ENCODE measurements at regions not wholly inside any gene's neighbourhood (a gene's known extent, or its start where the extent isn't known, plus 50 kb on each side); places are given as distances from the start of the nearest gene placed in this dataset.

GRCh38 chr13:76522083-76522755, 364.0 kb downstream of the KCTD12 start:
- Mint-ChIP-seq H3K4me1 (no peaks in the 10 kb centered on the region), H3K27me3 (peaks cover 4% of the 10 kb centered on the region), H3K36me3 (ENCODE audit: low read depth) (no peaks in the 10 kb centered on the region), H3K9me3 (peaks cover 2% of the 10 kb centered on the region), H3K27ac (no peak overlapping the region), H3K4me3 (no peak overlapping the region)
- no peak for ATAC-seq (ENCODE audit: low read depth)
- ChIA-PET CTCF (no interaction called here), POLR2A (no interaction called here)
- TF ChIP-seq CTCF (IDR thresholded peaks at IDR 0.05) = no peak
- intact Hi-C loops (cut with micrococcal nuclease) = no loop called here
- no peak for DNase-seq

DNA sequence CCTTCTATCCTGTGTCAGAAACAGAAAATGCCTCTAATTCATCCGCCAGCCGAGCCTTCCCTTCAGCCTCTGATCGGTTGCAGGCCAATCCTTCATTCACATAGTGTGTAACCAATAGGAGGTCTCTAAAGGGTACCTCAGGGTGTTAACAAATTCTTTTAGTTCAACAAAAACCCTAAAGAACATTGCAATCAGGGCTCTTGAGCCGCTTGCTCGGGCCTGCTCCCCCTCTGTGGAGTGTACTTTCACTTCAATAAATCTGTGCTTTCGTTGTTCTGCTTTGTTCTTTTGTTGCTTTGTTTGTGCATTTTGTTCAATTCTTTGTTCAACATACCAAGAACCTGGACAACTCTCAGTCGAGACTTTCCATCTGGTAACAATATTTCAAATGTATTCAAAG, 366.5 kb downstream of the KCTD12 start:
- DNase-seq = no peak
- no peak for TF ChIP-seq CTCF (IDR thresholded peaks at IDR 0.05)
- intact Hi-C loops (cut with micrococcal nuclease) = no loop called here
- ChIA-PET POLR2A (no interaction called here), CTCF (no interaction called here)
- Mint-ChIP-seq H3K4me1 (no peaks in the 10 kb centered on the region), H3K36me3 (ENCODE audit: low read depth) (no peaks in the 10 kb centered on the region), H3K4me3 (no peak overlapping the region), H3K27me3 (peaks cover 4% of the 10 kb centered on the region), H3K9me3 (peaks cover 2% of the 10 kb centered on the region), H3K27ac (no peak overlapping the region)
- no peak for ATAC-seq (ENCODE audit: low read depth)

DNA sequence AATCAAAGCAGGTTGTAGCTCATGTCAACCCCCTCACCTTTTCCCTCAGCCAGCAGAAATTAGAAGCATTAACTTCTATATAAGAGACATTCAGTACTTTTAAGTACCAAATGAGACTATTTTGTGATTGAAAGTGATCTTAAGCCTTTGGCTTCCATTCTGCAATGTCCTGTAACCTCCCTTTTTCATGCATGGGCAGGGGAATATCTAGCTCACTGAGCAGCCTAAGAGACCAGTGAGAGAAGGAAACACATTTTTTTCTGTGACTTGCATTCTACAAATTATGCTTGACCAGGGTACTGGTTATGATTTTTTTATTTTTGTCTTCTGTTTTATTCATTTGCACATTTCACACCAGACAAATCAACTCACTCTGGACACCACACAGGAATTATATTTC, 369.6 kb downstream of the KCTD12 start:
- Mint-ChIP-seq H3K36me3 (ENCODE audit: low read depth) (no peaks in the 10 kb centered on the region), H3K4me3 (no peak overlapping the region), H3K27me3 (peaks cover 4% of the 10 kb centered on the region), H3K9me3 (peaks cover 2% of the 10 kb centered on the region), H3K4me1 (no peaks in the 10 kb centered on the region), H3K27ac (no peak overlapping the region)
- ATAC-seq (ENCODE audit: low read depth) = no peak
- ChIA-PET CTCF (no interaction called here), POLR2A (no interaction called here)
- no peak for TF ChIP-seq CTCF (IDR thresholded peaks at IDR 0.05)
- intact Hi-C loops (cut with micrococcal nuclease) = no loop called here
- DNase-seq = no peak

- H3K27me3 Mint-ChIP-seq = peaks cover 4% of the 10 kb centered on the region
- H3K27ac Mint-ChIP-seq = no peak overlapping the region
- no peak for ATAC-seq (ENCODE audit: low read depth)
- ChIA-PET POLR2A (no interaction called here), CTCF (no interaction called here)
- no peaks in the 10 kb centered on the region for H3K4me1 Mint-ChIP-seq
- intact Hi-C loops (cut with micrococcal nuclease) = no loop called here
- DNase-seq = no peak
- no peaks in the 10 kb centered on the region for H3K36me3 Mint-ChIP-seq (ENCODE audit: low read depth)
- H3K9me3 Mint-ChIP-seq = peaks cover 2% of the 10 kb centered on the region
- H3K4me3 Mint-ChIP-seq = no peak overlapping the region
- no peak for TF ChIP-seq CTCF (IDR thresholded peaks at IDR 0.05)
Observed at GRCh38 chr13:76516013-76516412, 370.2 kb downstream of the KCTD12 start.

DNA sequence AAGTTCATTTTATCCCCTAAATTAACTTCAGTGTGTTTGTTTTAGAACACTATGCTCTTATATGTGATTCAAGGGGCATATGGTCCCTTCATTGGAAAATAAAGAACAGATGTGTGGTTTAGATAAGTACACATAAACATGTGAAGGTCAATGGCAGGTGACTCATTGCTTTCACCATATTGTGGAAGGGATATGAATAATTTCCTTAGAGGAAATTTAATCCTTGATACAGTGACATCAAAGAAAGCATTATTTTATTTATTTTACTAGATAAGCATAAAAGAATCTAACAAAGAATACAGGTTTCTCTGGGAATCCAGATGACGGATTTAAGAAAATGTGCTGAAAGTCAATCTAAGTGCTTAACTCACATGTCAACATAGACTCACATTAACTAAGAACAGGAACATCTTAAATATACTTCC, 373.5 kb downstream of the KCTD12 start:
- TF ChIP-seq CTCF (IDR thresholded peaks at IDR 0.05) = no peak
- intact Hi-C loops (cut with micrococcal nuclease) = no loop called here
- Mint-ChIP-seq H3K36me3 (ENCODE audit: low read depth) (no peaks in the 10 kb centered on the region), H3K27me3 (peaks cover 2% of the 10 kb centered on the region), H3K27ac (no peak overlapping the region), H3K9me3 (no peaks in the 10 kb centered on the region), H3K4me3 (no peak overlapping the region), H3K4me1 (no peaks in the 10 kb centered on the region)
- ATAC-seq (ENCODE audit: low read depth) (no peak), DNase-seq (no peak)
- CTCF ChIA-PET = no interaction called here
- POLR2A ChIA-PET = no interaction called here
